ENCODE measurements at regions not wholly inside any gene's neighbourhood (a gene's known extent, or its start where the extent isn't known, plus 50 kb on each side); places are given as distances from the start of the nearest gene placed in this dataset.

- no peak overlapping the region for H3K27ac ChIP-seq
- no peak for DNase-seq (ENCODE audit: low read depth, low spot score)
These were observed 221.6 kb upstream of the SLC30A5 start for GRCh38 chr5:68872088-68872839.

DNA sequence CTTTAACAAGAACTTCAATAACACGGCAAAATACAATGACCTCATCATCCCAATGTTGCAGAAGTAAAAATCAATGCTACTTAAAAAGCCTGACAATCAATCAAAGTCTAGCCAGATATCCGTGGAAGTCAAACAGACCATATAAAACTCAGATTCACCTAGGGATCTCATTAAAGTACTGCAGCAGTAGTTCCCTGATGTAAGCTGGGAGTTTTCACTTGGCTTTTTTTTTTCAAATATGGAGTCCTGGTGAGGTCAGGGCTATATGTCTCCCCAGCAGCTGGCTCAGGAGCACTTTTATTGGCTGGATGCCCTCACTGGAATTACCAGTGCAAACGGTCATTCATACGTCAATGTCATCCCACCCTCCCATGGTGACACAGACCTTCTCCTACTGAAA lies 220.6 kb upstream of the SLC30A5 start:
- no peak overlapping the region for H3K27ac ChIP-seq
- DNase-seq (ENCODE audit: low read depth, low spot score): no peak

- no peak for DNase-seq (ENCODE audit: low read depth, low spot score)
- no peak overlapping the region for H3K27ac ChIP-seq
These were observed 218.5 kb upstream of the SLC30A5 start for GRCh38 chr5:68875351-68875750.

GRCh38 chr5:68883436-68883835 lies 210.4 kb upstream of the SLC30A5 start:
- no peak overlapping the region for H3K27ac ChIP-seq
- no peak for DNase-seq (ENCODE audit: low read depth, low spot score)

GRCh38 chr5:68884144-68884754 lies 209.6 kb upstream of the SLC30A5 start:
- H3K27ac ChIP-seq: no peak overlapping the region
- no peak for DNase-seq (ENCODE audit: low read depth, low spot score)

- no peak for DNase-seq (ENCODE audit: low read depth, low spot score)
- H3K27ac ChIP-seq: no peak overlapping the region
These were observed 208.9 kb upstream of the SLC30A5 start for GRCh38 chr5:68884883-68885282.

GRCh38 chr5:68886814-68887213 lies 207.0 kb upstream of the SLC30A5 start:
- no peak overlapping the region for H3K27ac ChIP-seq

GRCh38 chr5:68891718-68892117 lies 202.1 kb upstream of the SLC30A5 start:
- no peak for DNase-seq (ENCODE audit: low read depth, low spot score)
- H3K27ac ChIP-seq: no peak overlapping the region

More at GRCh38 chr5:68886814-68887213, 207.0 kb upstream of the SLC30A5 start:
- no peak for DNase-seq (ENCODE audit: low read depth, low spot score)

GRCh38 chr5:68894673-68895072 lies 199.1 kb upstream of the SLC30A5 start:
- no peak overlapping the region for H3K27ac ChIP-seq
- no peak for DNase-seq (ENCODE audit: low read depth, low spot score)

DNA sequence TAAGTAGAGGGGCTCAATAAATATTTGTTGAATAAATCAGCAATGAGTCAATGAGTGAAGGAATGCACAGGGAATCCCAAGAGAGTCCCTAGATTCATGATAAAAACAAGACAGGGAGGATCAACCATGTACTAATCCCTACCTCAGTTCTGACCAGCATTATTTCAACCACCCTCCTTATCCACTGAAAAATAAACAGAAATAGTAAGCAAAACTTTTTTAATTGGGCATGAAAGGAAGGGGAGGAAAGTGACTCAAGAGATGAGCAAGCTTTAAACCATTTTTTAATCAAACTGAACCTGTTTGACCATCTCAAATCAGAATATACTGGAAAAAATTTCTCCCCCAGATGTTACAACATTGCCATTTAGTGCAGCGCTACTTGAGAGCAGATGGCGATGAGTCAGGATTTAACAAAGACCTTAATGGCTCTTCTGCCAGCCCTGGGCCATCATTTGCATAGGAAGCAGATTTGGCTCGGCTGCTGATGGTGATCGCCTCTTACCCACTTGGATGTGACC lies 194.8 kb upstream of the SLC30A5 start:
- peak overlapping the region; percentile 44 for H3K27ac ChIP-seq
- peak; percentile 64 for DNase-seq (ENCODE audit: low read depth, low spot score)

DNA sequence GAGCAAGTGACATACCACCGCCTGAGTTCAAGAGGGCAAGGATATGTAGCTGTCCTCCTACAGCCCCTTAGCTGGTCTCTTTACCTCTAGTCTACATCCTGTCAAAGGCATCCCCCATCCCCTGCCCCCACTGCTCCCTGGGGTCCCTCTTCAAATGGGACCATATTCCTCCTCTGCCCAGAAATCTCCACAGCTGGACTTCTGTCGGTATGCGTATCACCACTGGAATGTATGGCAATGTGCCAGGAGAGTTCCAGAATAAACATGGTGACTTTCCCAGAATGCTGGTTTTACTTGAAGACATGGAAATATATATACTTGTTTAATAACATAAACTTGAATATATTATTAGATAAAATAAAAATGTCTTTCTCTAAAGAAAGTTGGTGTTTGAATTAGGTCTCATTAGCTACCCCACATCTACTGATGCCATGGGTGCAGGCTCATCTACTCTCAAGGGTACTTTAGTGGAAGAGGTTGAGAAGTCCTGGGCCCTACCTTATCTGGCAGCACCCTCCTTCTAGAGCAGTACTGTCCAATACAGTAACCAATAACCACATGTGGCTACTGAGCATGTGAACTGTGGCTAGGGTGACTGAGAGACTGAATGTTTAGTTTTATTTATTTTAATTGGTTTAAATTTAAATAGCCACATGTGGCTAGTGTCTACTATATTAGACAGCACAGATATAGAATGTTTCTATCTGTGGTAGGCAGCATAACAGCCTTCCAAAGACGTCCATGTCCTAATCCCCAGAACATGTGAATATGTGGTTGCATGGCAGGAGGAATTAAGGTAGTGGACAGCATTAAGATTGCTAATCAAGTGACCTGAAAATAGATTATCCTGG lies 181.7 kb upstream of the SLC30A5 start:
- H3K27ac ChIP-seq: no peak overlapping the region
- DNase-seq (ENCODE audit: low read depth, low spot score): no peak

GRCh38 chr5:68915079-68915478 lies 178.7 kb upstream of the SLC30A5 start:
- DNase-seq (ENCODE audit: low read depth, low spot score): no peak

DNA sequence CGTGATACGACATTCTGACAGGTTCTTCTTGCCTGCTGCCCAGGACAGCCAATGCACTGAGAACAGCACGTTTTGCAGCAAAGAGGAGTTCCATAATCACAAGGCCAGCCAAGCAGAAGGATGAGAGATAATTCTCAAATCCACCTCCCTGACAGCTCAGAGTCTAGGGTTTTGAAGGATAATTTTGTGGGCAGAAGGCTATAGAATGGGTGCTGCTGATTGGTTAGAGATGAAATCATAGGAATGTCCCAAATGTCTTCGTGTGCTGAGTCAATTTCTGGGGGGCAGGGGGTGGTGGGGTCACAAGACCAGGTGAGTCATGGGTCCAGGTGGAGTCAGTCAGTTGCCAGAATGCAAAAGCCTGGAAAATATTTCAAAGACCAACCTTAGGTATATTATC lies 175.5 kb upstream of the SLC30A5 start:
- no peak for DNase-seq (ENCODE audit: low read depth, low spot score)
- H3K27ac ChIP-seq: no peak overlapping the region

More at GRCh38 chr5:68915079-68915478, 178.7 kb upstream of the SLC30A5 start:
- no peak overlapping the region for H3K27ac ChIP-seq

- no peak for DNase-seq (ENCODE audit: low read depth, low spot score)
- no peak overlapping the region for H3K27ac ChIP-seq
These were observed 173.8 kb upstream of the SLC30A5 start for GRCh38 chr5:68919988-68920490.

DNA sequence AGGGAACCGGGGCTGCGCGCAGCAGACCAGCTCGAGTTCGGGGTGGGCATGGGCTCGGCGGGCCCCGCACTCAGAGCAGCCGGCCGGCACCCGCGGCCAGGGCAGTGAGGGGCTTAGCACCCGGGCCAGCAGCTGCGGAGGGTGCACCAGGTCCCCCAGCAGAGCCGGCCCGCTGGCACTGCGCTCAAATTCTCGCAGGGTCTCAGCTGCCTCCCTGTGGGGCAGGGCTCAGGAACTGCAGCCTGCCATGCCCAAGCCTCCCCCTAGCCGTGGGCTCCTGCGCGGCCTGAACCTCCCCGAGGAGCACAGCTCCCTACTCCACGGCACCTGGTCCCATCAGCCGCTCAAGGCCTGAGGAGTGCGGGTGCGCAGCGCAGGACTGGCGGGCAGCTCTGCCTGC lies 172.9 kb upstream of the SLC30A5 start:
- DNase-seq (ENCODE audit: low read depth, low spot score): no peak
- H3K27ac ChIP-seq: no peak overlapping the region

- no peak overlapping the region for H3K27ac ChIP-seq
- no peak for DNase-seq (ENCODE audit: low read depth, low spot score)
These were observed 171.4 kb upstream of the SLC30A5 start for GRCh38 chr5:68922172-68922987.

- peak; percentile 37 for DNase-seq (ENCODE audit: low read depth, low spot score)
- H3K27ac ChIP-seq: no peak overlapping the region
These were observed 169.2 kb upstream of the SLC30A5 start for GRCh38 chr5:68924481-68925145.

DNA sequence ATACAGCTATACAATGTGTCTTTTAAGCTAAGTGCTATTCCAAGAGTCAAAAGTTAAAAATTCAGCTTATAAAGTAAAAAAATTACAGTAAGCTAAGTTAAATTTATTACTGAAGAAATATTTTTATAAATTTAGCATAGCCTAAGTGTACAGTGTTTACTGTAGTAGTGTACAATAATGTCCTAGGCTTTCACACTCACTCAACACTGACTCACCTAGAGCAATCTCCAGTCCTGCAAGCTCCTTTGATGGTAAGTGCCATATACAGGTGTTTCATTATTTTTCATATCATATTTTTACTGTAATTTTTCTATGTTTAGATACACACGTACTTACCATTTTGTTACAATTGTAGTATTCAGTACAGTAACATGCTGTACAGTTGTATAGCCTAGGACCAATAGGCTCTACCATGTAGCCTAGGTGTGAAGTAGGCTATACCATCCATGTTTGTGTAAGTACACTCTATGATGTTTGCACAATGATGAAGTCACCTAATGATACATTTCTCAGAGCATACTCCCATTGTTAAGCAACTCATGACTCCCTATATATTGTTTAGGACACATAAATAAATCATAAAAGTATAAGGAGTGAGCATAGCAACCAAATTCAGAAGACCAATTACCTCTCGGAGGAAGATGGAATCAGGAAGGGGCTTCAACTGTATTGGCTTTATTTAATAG lies 165.1 kb upstream of the SLC30A5 start:
- DNase-seq (ENCODE audit: low read depth, low spot score): no peak
- no peak overlapping the region for H3K27ac ChIP-seq

DNA sequence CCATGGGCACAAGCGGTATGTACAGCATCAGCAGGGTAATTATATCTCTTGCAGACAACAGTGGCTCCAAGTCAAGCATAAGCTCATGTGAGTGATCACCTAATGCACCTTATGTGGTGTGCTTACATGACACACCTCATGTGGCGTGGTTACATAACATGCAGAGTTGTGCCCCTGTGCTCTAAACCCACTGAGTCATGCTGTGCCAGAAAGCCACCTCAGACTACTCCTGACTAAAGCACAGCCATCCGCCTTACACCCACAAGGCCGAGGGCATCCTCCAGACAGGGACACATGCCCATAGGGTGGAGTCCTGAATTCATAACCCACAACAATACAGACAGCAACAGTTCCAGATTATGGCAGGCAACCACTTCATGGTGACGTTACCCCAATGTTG lies 163.7 kb upstream of the SLC30A5 start:
- H3K27ac ChIP-seq: no peak overlapping the region

More for the DNA sequence above, 163.7 kb upstream of the SLC30A5 start:
- no peak for DNase-seq (ENCODE audit: low read depth, low spot score)
